ENCODE measurements at regions not wholly inside any gene's neighbourhood (a gene's known extent, or its start where the extent isn't known, plus 50 kb on each side); places are given as distances from the start of the nearest gene placed in this dataset.
"Not testable (repeated sequence)": the region's sequence is repeated elsewhere in the genome, so short reads cannot be mapped to it uniquely, and the experiment has no call there.

- no peak for DNase-seq
These were observed 770.7 kb downstream of the LTN1 start for GRCh38 chr21:28221984-28222383.

- no peak for DNase-seq
These were observed 772.0 kb downstream of the LTN1 start for GRCh38 chr21:28220680-28221079.

GRCh38 chr21:28216976-28217523, 775.6 kb downstream of the LTN1 start:
- no peak for DNase-seq

- DNase-seq = no peak
These were observed 777.3 kb downstream of the LTN1 start for GRCh38 chr21:28215214-28215954.

- no peak for DNase-seq
These were observed 777.9 kb downstream of the LTN1 start for GRCh38 chr21:28214786-28215185.

GRCh38 chr21:28213261-28213660, 779.4 kb downstream of the LTN1 start:
- no peak for DNase-seq

GRCh38 chr21:28212061-28212460, 780.6 kb downstream of the LTN1 start:
- no peak for DNase-seq

- no peak for DNase-seq
These were observed 785.1 kb downstream of the LTN1 start for GRCh38 chr21:28207436-28208173.

GRCh38 chr21:28200726-28201125, 792.0 kb downstream of the LTN1 start:
- DNase-seq = no peak

GRCh38 chr21:28196981-28197380, 795.7 kb downstream of the LTN1 start:
- DNase-seq = no peak

- DNase-seq = no peak
These were observed 799.5 kb downstream of the LTN1 start for GRCh38 chr21:28193189-28193588.

GRCh38 chr21:28186604-28187003, 806.1 kb downstream of the LTN1 start:
- DNase-seq = no peak

- no peak for DNase-seq
These were observed 810.9 kb downstream of the LTN1 start for GRCh38 chr21:28181730-28182129.

- no peak for DNase-seq
These were observed 813.5 kb downstream of the LTN1 start for GRCh38 chr21:28179136-28179535.

- no peak for DNase-seq
These were observed 815.6 kb downstream of the LTN1 start for GRCh38 chr21:28177124-28177523.

GRCh38 chr21:28174701-28175100, 818.0 kb downstream of the LTN1 start:
- DNase-seq = no peak

GRCh38 chr21:28174006-28174405, 818.7 kb downstream of the LTN1 start:
- DNase-seq = no peak

GRCh38 chr21:28172376-28172775, 820.3 kb downstream of the LTN1 start:
- DNase-seq = no peak

GRCh38 chr21:28167366-28167765, 825.3 kb downstream of the LTN1 start:
- no peak for DNase-seq

- DNase-seq = not testable (repeated sequence)
These were observed 828.2 kb downstream of the LTN1 start for GRCh38 chr21:28164519-28164918.

- not testable (repeated sequence) for DNase-seq
These were observed 830.6 kb downstream of the LTN1 start for GRCh38 chr21:28162052-28162451.

- no peak for DNase-seq
These were observed 832.3 kb downstream of the LTN1 start for GRCh38 chr21:28160378-28160777.

GRCh38 chr21:28159396-28159795, 833.3 kb downstream of the LTN1 start:
- no peak for DNase-seq

- no peak for DNase-seq
These were observed 836.1 kb downstream of the LTN1 start for GRCh38 chr21:28156590-28156989.

All from central memory CD4-positive, alpha-beta T cell (primary cell).